GM21825 (cell line): ENCODE measurements at regions not wholly inside any gene's neighbourhood (a gene's known extent, or its start where the extent isn't known, plus 50 kb on each side); places are given as distances from the start of the nearest gene placed in this dataset.
"Not testable (repeated sequence)": the region's sequence is repeated elsewhere in the genome, so short reads cannot be mapped to it uniquely, and the experiment has no call there.

Experiments used
- ATAC-seq: cut with Tn5 transposase; IDR thresholded peaks from one replicate; pipeline ENCODE4 v1.9.1; 2021; ENCODE audit warnings: mild to moderate bottlenecking, moderate library complexity; ENCODE audit not compliant: unreplicated experiment

DNA sequence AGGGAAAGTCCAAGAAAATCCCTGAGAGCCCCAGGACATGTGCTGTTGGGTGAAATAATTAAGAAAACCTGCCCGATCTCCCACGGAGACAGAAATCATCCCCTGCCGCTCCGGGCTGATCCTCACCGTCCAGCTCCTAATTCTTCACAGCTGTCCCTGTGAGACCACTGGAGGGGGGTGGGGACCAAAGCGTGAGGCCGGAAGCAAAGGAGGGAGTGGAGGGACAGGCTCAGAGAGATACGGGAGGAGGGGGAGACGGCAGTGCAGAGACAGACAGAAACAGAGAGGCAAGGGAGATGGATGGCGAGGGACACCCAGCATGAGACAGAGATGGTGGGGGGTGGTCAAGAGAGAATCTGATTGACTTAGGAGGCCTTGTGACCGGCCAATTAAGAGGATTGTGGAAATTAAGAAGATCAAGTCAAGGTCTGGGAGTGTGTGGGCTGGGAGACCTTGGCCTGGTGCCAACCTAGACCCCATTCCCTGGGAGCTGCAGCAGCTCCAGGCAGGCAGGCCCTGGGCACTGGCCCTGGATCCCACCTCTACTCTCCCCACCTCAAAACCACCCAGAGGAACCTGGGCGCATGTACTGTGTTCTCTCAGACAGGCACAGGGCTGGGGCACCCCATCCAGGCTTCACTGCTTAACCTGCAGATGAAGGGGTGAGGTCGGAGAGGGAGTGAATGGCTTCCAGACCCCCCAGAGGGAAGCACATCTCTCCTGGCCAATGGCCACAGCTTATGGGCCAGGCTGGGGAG, 113.2 kb upstream of the ALDH1A3 start:
- no peak for ATAC-seq

DNA sequence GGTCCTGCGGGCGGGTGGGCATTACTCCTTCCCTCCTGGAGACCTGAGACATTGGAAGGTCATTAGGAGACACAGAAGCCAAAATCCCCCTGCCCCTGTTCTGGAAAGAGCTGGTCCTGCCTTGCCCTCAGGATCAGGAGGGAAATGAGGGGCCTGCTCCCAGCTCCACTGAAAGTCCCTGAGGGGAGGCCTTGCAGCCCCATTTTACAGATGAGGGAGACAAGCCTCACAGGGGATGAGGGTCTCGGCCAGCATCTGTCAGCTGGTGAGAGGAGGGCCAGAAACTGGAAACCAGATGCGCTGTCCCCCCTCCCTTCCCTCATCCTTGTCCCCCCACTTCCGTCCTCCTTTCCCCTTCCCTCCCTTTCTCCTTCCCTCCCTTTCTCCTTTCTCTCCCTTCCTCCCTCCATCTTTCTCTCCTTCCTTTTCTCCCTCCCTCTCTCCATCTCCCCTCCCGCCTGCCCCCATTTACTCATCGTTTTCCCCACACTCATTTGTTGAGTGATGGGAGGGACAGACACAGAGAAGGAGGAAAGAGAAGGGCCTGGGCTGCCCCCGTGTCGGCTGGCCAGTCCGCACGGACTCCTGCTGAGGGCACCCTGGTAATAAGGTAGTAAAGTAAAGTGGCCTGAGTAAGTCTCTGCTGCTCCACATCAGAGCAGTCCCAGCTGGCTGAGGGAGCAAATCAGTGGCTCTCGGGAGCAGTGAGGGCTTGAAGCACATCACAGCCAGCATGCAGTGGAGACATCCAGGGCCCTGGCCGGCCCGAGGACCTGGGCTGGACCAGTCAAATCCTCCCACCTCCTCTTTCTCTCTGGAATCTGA, 112.4 kb upstream of the ALDH1A3 start:
- no peak for ATAC-seq

DNA sequence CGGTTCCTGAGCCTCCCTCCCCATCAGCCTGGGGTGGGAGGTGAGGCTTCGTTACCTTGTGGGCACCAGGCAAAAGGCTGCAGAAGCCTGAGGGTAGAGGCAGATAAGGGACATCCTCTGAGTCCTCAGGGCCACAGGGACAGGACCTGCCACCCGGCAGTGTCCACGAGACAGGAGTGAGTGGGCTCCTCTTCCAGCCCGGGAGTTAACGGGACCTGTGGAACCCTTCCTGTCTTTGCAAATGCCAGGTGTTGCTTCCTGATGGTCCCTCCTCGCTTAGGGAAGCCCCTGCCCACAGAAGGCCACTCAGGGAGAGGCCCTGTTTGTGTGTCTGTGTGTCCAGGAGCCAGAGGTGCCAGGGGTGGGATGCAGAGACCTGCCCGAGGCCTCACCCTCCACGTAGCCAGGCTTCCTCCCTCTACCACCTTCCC, 111.1 kb upstream of the ALDH1A3 start:
- no peak for ATAC-seq

DNA sequence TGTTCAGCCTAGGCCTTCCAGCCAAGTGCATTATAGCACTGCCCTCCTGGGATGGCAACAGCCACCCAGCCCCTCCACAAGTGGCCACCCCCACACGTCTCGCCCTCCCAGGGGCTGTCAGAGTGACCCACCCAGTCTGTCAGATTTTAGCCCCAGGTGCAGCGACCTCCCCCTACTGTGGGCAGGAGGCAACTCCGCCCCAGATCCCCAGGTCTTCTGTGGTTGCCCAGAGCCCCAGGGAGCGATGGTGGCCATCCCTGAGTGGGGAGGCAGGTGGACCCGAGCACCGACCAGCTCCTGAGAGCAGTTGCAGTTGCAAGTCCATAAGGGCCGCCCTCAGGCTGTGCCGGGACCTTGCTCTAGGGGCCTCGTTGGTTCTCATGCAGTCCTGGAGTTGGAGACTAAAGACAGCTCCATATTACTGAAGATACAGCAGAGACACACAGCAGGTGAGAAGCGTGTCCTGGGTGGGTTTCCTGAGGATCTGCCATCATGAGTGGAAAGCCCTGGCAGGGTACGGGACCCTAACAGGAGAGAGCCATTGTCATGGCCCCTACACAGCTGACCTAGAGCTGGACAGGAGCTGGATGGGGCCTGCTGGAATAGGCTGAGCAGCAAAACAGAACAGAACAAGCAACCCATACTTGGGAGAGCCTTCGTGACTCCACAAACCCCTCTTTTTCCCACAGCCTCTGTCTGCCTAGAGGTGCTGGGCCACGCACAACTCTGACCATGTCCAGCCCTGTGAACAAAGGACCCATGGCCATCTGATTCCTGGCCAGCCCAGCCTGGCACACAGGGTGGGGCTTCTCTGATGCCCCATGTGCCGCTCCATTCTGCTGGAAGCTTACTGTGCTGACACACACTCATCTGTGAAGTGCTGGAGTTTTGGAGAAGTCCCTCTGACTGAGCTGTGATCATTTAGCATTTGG, 110.3 kb upstream of the ALDH1A3 start:
- no peak for ATAC-seq

DNA sequence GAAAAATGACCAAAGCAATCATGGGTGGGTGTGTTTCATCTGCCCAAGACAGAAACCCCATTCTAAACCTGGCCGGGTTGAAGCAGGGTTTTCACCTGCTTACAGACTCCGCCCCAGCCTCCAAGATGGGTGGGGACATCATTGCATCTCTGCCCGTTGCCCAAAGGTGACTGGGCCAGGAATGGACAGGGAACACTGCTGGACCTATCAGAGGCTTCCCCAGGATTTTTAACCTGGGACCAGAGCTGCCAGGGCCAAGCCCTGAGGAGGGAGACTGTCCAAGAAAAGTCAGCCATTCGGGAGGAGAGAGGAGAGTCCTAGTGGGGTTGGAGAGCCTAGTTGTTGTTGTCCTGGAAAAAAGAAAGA, 109.7 kb upstream of the ALDH1A3 start:
- no peak for ATAC-seq

DNA sequence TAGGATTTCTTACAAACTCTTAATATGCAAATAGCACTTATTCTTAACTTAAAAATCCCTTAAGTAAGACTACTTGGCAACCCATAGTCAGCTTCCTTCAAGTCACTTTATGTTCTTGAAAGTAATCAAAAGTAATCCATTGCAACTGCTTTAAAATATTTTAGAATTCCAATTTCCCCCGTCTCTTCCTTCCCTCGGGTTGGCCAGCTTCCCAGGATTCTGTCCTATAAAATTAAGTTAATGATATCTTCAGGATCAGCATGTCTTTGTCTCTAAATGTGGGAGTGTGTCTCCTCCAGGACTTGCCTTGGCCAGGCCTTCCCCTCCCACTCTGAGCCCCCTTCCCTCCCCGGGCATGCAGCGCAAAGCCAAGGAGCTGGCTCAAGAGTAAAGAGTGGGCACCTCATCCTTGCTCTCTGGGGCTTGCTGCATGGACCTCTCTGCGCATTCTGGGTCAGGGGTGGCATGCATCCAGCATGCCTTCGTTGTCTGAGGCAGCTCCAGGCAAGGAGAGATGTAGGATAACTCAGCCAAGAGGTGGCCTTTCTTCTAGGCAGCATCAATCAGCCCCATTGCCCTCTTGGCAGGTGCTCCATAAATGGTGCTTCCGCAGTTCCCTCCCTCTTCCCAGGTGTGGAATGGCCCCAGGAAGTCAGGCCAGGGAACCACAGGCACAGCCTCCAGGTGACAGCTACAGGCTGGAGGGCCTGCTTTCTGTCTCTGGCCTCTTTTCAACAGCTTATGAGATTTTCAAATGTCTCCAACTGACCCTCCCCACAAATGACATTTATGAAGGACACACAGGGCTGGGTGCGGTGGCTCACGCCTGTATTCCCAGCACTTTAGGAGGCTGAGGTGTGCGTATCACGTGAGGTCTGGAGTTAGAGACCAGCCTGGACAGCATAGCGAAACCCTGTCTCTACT, 108.7 kb upstream of the ALDH1A3 start:
- no peak for ATAC-seq

DNA sequence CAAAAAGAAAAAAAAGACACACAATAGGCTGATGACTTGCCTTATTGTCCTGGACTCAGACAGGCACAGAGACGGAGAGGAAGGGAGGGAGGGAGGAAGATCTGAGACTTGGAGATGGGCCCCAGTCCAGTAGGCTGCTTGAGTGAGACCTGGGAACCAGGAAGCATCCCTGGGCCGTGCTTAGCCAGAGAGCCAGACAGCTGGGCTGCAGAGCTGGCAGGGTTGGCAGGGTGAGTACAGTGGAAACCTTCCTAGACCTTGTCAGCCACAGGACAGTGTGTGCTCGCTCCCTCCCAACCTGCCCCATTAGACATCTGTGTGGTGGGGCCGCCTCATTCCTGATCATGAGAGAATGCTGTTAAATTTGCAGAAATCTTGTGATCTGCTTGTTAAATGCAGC, 107.9 kb upstream of the ALDH1A3 start:
- no peak for ATAC-seq

DNA sequence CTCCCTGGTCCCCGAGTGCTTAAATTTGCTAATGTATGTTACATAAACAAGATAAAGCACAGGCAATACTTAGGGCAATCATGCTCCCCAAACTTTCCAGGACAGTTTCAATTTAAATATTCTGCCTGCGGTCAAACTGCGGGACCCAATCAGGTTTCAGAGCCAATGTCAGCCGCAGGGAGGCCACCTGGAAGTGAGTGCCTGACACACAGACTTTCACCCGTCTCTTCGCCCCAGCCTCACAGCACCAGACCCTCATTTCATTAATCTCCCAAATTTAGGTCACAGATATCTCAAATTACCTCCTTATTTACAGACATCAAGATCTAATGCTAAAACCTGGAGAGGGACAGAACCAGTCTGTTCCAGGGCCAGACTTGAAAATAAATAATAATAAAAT, 107.2 kb upstream of the ALDH1A3 start:
- no peak for ATAC-seq

DNA sequence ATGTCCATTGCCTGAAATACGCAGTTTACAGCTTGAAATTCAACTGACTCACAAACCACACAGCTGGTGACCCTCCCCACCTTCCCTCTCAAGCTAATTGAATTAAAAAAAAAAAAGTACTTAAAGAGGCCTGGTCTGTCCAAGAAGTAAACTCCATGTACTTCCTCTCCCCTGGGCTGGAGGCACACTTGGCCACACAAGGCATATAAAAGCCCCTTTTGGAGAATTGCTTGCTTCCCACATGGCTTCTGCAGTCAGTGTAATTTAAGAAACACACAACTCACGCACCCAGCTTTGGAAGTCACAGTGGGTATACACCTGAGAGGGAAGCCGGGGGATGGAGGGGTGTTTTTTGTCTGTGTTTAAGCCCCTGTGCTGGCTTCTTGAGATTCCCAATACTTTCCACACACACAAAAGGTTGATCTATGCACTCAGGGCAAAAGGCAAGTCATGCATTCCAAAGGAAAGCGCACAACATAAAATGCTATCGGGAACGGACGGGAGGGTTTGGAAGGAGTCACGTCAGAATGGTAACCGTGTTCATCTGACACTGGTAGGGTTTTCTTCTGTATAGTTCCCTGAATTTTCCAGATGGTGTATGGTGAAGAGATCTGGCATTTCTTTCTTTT, 106.6 kb upstream of the ALDH1A3 start:
- ATAC-seq = no peak

DNA sequence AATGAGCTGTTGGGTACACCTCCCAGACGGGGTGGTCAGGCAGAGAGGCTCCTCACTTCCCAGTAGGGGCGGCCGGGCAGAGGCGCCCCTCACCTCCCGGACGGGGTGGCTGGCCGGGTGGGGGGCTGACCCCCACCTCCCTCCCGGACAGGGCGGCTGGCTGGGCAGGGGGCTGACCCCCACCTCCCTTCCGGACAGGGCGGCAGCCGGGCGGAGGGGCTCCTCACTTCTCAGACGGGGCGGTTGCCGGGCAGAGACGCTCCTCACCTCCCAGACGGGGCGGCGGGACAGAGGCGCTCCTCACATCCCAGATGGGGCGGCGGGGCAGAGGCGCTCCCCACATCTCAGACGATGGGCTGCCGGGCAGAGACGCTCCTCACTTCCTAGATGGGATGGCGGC, 105.6 kb upstream of the ALDH1A3 start:
- ATAC-seq = not testable (repeated sequence)

DNA sequence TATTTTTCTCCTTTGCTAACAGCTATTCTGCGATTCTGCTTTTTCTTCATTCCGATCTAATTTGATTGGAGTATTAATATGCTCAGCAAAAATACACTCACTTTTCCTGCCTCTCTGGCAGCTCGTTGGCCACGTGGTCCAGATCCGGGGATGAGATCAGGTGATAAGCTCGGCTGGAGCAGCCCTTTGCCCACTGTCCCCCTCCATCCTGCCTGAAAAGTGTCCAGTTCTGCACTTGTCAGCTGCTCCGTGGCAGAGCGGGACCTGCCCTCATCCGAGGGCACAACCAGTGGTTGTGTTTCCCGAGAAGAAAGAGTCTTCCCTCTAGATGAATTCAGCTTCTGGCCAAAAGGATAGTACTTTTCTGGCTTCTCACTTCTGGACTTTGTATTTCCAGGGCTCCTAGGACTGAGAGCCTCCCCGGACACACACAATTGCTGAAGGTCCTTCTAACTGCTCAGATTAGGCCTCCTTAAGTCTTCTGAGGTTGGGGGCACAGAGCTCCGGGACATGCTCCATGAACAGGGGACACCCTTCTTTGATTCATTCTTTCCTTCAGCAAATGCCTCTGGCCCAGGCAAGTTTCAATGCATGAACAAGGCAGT, 103.9 kb upstream of the ALDH1A3 start:
- no peak for ATAC-seq

DNA sequence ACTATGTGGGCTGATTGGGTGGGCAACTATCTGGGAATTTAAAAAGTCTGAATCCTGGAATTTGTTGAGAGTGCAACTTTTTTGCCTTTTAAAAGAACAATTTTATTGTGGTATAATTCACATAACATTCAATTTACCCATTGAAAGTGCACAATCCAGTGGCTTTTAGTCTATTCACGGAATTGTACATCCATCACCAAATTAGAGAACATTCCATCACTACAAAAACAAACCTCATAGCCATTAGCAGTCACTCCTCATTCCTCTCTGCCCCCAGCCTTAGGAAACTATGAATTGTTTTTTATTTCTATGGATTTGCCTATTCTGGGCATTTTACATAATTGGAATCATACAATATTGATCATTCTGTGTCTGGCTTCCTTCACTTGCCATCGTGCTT, 101.8 kb upstream of the ALDH1A3 start:
- ATAC-seq = no peak

DNA sequence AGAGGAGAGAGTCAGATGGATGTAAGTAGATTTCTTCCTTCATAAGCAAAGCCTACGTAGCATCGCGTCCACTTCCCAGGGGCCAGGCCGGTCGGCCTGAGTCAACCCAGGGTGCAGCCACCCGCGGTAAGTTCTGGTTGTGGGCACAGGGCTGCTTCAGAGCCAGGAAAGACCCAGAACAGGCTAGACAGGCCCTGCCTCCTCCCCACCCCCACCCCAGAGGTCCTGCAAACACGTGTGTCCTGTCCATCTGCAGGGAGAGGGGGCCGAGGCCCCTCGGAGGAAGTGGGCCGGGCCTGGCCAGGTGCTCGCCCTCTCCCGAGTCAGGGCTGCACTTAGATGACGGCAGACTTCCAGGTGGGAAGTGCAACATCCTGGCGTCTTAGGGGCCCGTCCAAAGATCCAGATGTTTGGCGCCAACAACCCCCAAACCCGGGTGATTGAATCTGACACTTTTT, 100.8 kb upstream of the ALDH1A3 start:
- ATAC-seq = no peak

DNA sequence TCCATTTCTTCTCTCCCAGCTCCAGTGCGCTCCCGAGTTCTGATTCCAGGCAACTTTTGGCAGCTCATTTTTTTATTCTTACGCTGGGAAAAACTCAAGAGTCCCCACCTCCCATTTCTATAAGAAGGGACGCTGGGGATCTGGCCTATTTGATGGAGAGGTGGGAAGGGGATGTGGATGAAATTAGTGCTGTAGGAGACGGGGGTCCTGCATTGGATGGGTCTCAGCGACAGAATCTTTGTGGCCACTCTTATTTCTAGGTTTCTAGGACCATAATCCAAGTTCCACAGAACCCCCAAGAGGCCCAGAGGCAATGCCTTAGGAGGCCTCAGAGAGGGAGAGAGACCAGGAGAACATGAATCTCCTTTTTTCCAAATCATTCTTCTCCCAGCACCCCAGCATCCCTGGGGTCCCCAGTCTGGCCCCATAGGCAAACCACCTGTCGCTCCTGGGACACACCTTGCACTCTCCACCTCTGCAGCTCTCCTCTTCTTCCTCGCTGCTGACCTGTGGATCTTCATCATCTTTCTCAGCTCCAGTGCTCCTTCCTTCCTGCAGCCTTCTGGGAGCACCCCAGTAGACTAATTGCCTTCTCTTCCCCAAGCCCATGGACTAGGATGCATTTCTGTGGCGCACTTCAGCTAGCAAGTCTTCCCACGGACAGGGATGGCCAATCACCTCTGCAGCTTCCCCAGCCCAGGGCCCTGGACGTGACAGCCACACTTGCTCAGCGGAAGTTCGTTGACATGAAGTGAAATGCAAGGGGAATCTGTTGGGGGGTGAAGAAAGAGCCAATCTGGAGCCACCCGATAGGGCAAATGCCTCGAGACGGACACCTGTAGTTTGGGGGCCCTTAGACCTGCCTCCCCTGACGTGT, 100.1 kb upstream of the ALDH1A3 start:
- ATAC-seq = no peak

DNA sequence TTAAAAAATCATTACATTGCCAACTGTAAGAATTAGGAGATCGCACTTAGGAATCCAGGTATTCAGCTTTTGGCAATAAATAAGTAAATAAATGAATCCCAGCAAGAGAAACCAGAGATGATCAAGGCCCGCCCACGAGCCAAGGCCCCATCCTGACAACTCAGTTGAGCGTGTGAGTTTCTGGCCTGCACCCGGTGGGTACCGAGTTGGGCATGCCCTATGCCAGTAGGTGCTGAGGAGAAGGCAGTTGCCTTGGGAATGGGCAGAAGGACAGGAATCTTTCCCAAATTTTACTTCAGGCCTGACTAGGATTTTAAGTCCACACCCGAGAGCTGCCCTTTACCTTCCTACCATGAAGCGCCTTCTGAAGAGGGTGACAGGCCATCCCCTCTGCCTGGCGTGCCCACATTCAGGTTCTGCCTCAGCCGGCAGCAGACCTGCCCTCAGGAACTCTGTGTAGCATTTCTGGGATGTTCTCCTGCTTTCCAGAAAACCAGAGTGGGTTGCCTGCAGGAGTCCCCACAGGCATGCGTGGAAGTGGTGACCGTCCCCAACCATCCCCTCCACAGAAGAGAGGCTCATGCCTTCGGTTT, 99.3 kb upstream of the ALDH1A3 start:
- no peak for ATAC-seq

DNA sequence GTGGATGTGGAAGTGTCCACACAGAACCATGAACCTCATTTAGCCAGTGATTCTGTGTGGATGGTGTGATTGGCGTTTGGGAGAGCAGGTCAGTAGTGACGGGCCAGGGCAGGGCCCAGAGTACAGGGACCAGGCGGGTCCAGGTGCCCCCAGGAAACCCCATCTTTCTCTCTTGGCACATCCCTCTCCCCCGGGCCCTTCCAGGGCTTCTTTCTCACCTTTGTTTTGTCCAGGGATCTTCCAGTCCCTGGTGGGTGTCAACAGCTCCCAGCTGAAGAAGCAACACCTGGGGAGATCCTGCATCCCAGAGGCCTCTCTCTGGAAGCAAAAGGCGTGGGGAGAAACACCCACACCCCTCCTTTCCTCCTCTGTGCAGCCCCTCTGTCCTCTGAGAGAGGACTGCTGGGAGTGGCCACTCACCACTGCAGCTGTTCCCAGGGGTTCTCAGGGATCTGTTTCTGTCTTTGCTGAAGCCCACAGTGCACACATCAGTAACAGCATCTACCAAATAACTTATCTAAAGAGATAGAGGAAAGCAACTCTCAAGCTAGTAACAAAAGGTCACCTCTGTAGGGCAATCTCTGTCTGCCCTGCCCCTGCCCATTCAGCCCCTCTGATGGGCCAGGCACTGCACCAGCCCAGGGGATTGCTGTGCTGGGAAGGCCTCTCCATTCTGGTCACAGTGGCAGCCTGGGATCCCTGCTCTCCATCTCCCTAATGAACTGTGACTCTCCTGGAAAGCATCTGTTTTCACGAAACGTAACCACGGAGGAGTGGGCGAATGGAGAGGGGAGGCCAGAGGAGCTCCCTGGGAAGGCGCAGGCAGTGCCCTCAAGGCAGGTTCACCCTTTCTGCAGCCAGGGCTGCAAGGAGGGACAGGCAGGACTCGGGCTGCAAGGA, 98.3 kb upstream of the ALDH1A3 start:
- ATAC-seq = no peak

DNA sequence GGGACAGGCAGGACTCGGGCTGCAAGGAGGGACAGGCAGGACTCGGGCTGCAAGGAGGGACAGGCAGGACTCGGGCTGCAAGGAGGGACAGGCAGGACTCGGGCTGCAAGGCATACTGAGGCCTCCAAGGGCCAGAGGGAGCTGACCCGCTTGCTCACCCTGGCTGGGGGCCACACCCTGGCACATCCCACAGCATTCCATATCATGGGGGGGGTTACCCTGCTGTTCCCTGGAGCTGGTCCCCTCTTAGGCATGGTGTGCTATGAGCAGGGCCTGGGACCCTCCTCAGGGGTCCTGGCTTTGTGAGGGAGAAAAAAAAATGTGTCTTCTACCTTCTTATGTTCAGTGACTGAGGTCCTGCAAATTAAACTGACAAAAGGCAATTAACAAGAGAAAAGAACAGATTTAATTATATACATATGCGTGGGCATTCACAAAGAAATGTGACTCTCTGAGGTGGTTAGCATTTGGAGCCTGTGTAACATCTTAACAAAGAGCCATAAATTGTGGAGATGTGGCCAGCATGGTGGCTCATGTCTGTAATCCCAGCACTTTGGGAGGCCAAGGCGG, 97.6 kb upstream of the ALDH1A3 start:
- no peak for ATAC-seq
